SHP77 treated with DMSO at 0.1 percent for 48 hours (cell line): ENCODE measurements at regions not wholly inside any gene's neighbourhood (a gene's known extent, or its start where the extent isn't known, plus 50 kb on each side); places are given as distances from the start of the nearest gene placed in this dataset.

Experiments
- DNase-seq: peaks from one replicate; lab custom pipeline; 2025; lab: John Stamatoyannopoulos, UW

DNA sequence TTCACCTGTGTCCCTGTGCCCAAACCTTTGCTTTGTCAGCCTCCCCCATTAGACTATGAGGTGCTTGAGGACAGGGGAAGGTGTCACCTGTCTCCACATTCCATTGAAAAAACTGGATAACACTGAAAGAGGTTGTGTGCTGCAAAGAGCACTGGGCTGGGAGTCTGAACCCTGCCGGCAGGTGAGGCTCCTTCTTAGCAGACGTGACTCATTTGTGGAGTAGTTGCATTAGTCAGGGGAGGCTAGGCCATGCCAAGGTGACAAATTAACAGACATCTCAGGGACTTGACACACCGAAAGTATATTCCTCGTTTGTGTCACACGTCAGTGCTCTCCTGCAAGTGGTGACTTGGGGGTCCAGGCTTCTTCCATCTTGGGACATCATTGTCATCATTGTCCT is 95.9 kb upstream of the STX18 start:
- no peak for DNase-seq

DNA sequence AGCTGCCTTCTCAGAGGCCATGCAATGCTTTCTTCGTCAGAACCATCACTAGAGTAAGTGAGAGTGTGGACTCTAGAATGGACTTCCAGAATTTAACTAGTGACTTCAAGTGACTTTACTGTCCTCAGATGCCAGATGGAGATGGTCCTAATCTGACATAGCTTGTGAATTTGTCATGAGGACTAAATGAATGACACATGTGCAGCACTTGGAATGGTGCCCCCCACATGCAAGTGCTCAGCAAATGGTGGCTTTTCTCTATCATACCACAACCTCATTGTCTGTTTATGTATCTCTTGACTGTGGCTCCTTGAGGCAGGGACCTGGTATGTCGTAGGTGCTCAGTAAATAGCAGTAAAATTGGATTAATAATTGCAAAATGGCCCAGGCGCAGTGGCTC is 91.6 kb upstream of the STX18 start:
- DNase-seq: no peak

DNA sequence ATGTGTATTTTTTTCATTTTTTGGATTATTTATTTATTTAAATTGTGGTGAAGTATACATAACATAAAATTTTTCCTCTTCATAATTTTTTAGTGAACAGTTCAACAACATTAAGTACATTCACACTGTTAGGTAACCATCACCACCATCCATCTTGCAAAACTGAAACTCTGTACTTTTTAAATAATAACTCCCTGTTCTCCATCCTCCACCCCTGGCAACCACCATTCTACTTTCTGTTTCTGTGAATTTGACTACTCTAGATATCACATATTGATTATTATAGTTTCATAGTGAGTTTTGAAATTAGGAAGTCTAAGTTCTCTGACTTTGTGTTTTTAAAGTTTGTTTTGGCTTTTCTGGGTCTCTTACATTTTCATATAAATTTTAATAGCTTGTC is 89.3 kb upstream of the STX18 start:
- no peak for DNase-seq

DNA sequence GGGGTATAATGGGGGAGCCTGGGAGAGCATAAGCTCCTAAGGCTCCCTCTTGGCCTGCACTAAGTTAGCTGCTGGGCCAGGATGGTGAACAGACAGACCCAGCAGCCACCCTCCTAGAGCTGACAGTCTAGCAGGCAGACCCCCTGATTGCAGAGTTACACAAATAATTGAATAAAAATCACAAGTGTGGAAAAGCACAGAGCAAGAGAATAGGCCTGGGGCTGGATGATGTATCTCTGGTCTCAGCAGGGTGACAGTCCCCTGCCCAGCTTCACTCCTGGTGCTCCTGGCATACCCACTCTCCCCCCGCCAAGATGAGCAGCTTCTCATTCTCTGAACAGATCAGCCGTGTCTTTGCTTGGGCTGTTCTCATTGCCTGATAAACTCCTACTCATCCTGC is 86.1 kb upstream of the STX18 start:
- no peak for DNase-seq

DNA sequence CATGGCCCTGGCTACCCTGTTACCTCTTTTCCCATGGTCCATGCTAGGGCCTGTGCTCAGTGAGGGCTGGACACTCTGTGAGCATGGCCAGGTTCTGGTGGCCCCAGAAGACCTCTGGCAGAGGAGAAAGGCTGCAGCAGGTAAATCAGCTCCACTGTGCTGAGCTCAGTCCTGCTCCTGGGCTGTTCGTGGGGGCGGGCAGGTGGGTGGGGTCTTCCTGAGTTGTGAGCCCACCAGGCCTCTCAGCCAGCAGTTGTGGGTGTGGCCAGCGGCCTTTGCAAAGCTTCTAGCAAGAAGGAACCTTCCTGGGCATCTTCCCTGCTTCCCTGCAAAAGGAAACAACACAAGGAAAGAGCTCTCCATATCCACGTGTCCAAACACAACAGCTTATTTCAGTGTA is 85.3 kb upstream of the STX18 start:
- no peak for DNase-seq

DNA sequence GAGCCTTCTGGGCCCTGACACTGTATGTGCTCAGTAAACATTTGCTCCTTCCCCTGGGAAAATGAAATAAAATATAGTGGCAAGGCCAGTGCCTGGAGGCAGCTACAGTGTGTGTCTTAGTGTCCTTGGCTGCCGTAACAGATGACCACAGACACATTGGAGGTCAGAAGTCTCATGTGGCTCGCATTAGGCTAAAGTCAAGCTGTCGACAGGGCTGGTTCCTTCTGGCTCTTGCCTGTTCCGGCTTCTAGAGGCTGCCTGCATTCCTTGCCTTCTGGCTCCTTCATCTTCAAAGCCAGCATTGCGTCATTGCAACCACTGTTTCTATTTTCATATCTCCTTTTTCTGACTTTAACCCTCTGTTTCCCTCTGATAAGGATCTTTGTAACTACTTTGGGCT is 83.6 kb upstream of the STX18 start:
- no peak for DNase-seq

DNA sequence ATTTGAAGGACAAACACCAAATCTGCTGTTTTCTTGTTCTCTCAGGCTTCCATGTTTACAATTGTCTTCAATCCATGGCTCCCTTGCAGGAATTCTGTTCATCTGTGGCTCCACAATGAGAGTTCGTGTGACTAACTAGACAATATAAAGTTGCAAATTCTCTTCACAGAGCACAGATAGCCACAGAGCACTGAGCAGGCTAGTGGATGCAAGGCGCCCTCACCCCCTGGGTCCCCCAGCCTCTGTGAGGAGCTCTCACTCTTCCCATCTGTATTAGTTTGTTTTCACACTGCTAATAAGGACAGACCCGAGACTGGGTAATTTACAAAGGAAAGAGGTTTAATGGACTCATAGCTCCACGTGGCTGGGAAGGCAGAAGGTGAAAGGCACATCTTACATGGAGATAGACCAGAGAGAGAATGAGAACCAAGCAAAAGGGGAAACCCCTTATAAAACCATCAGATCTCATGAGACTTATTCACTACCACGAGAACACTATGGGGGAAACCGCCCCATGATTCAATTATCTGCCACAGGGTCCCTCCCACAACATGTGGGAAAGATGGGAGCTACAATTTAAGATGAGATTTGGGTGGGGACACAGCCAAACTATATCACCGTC is 82.5 kb upstream of the STX18 start:
- DNase-seq: no peak

DNA sequence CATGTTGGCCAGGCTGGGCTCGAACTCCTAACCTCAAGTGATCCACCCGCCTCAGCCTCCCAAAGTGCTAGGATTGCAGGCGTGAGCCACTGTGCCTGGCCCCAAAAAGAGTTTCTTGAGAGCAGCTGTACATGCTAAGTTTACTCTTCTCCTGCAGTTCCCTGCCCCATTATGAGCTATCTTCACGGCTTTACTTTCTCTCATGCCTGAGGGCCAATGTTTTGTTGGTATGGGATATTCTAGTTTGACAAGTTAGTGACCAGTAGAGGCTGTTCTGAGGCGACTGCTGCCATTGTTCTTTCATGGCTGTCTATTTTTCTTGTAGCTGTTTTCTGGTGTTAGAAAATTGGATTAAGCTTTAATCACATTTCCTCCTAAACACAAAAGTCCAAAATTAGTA is 78.0 kb upstream of the STX18 start:
- DNase-seq: no peak

DNA sequence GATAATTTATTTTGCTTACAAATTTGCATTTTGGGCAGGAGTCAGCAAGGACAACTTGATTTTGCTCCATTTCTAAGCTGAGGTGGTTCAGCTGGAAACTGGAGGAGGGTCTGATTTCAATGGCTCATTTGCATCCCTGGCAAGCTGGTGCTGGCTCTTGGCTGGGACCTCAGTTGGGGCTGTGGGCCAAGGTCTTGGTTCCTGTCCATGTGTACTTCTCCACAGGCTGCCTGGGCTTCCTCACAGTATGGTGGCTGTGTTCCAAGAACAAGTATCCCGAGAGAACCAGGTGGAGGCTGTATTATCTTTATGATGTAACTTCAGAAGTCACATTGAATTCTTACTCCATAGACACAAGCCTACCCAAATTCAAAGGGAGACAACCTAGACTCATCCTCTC is 77.0 kb upstream of the STX18 start:
- DNase-seq: no peak

DNA sequence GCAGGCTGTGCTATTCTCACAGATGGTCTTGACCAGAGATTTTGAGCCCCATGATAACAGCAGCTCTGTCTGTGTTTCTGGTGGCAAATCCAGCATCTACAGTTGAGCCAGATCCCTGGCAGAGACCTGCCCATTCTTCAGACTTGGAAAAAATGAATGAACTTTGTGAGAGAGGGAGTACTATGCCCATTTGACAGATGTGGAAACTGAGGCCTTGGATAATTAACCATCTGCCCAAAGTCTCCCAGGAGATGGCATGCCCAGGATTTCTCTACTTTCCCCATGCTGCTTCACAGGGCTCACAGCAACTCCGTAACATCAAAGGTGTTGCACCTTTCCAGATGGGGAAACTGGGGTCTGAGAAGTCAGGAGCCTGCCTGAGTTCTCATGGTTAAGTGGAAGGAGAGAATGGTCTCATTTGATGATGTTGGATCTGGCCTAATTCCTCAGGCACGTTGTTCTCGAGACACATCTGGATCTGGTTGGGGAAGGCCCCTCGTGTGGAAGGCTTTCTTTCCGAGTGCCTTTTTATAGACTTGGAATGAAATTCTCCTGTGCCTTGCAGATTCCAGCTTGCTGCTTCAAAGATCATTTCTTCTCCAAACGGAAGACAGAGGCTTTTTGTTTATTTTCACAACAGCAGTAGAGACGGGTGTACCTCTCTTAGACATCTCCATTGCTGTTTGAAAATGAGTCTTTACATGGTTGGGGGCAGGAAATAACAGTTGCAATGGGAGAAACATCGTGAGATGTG is 73.3 kb upstream of the STX18 start:
- DNase-seq: no peak

DNA sequence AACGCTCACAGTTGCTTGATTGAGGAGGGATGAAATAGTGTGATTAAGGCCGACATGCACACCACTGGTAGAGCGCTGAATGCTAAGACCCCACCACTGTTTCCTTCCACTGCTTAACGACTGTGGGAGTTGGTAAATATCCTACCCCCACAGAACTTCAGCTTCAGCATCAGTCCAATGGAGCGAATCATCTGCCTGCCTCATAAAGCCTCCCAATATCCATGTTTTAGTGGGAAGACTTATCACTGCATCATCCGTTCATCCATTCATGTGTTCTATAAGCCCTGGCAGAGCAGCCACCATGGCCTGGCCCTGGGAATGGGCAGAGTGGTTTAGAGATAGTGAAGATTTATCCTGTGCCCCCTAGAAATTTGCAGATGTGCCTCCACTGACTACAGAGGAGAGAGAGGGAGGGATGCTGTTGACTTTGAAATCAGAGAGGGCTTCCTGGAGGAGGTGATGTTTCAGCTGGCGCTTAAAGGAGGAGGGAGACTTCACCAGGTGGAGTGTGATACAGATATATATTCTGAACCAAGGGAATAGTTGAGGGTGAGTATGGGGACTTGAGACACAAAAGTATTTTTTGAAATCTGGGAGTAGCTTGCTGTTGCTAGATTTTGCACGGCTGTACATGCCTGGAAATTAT is 71.9 kb upstream of the STX18 start:
- no peak for DNase-seq

DNA sequence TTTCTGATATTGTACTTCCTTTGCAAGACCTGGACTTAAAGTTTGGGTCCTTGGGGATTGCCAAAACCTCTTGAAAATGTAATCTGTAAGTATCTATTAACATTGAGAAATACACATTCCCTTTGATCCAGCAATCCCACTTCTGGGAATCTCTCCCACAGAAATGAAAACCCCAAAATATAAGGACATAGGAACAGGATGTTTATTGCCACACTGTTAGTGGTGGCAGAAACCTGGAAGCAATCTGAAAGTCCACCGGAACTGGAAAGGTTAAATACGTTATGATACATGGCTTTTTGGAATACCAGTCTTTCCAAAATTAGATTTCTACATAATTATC is 71.2 kb upstream of the STX18 start:
- DNase-seq: no peak

DNA sequence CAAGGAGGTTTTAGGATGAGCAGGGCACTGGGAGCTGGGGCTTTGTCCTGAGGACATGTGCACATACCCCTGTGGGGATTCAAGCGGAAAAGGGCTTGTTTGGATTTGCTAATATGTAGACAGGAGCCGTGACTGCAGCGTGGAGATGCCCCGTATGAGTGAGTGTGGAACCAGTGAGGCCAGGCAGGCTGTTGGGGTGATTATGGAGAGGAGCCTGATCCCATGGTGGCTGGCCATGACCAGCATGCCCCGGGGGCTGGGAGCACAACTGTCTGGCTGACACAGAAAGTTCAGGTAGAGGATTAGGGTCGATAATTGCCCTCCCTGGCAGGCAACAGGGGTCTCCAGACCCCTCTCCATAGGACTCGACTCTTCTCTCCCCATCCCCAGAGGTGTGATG is 68.8 kb upstream of the STX18 start:
- DNase-seq: no peak

DNA sequence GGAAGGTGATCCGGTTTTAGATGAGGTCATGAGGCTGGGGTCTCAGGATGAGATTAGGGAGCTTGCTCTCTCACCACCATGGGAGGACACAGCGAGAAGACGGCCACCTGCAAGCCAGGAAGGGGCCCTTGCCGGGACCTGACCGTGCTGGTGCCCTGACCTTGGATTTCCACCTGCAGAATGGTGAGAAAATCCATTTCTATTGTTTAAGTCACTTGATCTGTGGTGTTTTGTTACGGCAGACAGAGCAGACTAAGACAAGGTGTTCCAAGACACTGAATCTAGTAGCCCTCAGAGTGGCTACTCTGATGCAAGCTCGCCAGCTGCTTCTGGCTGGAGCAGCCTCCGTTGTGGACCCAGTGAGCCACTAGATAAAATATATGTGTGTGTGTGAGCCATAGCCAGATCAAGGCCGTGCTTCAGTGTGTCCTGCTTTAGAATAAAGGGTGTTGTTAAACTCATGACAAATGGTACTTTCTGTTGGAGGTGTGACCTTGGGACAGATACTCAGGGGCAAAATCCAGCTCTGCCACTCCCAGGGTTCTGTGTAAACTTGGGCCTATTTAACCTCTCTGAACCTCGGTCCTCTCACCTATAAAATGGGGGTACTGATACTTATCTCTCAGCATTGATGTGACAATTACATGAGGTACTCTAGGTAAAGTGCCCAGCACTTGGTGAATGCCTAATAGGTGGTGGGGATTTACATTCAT is 67.9 kb upstream of the STX18 start:
- no peak for DNase-seq

DNA sequence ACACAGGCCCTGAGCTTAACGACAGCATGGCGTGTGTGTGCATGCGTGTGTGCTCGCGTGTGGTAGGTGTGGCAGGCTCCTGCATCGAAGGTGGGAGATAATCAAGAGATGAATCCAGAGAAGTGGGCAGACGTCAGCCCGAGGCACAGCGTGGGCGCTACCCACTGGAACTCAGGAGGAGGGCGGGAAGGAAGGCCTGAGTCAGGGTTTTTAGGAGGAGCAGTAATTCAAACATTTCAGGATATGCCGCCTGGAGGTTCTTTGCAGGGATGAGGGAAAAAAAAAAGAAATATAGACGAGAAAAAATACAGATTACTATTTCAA is 66.3 kb upstream of the STX18 start:
- DNase-seq: no peak

DNA sequence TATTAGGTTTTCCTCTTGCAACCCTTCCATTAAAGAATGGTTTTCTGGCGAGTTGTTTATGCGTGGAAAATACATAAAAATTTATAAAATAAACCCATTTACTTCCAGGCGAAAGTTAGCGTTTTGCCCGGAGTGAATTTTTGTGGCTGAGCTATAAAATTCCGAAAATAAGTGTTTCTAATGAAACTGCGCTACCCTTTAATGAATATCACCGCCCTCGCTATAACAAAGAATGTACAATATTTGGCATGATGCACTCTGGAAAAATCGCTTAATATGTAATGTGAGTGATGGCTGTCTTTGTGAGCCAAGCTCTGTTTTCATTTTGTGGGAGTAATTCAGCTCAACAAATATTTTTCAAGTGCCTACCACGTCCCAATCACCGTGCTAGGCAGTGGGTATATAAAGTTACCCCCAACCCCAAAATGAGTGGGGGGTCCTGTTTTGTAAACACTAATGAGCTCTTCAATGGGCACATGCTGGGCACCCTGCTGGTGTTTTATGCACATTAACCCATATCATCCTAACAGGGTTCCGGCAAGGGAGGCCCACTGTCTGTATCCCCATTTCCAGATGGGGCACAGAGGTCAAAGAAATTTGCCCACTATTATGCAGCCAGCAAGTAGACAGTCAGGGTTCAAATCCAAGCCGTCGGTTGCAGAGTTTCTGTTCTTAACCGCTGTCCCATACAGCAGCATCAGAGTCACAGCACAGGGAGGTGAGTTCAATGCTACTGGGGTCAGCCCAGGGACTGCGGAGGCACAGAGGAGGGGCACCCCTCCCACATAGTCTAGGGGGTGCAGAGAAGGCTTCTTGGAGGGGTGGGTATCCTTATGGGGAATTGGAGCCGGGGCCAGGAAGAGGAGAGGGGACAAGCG is 65.7 kb upstream of the STX18 start:
- no peak for DNase-seq

DNA sequence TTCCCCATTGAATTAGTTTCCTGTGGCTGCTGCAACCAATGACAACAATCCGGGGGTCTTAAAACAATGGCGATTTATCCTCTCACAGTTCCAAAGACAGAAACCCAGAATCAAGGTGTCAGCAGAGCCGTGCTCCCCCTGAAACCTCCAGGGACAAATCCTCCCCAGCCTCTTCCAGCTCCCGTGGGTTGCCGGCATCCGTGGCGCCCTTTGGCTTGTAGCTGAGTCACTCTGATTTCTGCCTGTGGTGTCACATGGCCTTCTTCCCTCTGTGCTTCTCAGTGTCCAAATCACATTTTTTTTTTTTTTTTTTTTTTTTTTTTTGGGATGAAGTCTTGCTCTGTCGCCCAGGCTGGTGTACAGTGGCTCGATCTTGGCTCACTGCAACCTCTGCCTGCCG is 64.5 kb upstream of the STX18 start:
- no peak for DNase-seq

DNA sequence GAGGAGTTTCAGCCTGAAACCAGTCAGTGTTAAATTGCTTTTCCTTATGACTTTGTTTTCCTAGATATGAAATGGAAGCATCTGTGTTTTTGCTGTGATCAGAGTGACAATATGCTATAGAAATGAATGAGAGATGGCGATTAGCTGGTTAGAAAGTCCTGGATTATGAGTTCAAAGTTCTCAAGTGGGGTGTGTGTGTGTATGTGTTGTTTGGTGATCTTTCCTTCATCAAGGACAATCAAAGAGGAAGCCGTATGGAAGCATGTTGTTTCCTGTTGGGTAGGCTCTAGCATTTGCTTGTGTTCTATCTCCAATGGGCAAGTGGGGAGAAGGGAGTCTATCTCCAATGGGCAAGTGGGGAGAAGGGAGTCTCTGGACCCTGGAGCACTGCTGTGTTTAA is 64.0 kb upstream of the STX18 start:
- DNase-seq: no peak

DNA sequence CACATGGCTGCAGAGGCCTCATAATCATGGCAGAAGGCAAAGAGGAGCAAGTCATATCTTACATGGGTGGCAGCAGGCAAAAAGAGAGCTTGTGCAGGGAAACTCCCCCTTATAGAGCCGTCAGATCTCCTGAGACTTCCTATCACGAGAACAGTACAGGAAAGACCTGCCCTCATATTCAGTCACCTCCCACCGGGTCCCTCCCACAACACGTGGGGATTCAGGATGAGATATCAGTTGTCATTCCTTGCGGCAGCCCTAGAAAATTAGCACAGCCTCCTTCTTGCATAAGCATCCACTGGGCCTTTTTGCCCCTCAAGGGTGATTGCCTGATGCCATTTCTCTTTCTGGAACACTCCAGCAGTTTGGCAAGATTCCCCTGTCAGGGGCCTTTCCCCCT is 61.7 kb upstream of the STX18 start:
- DNase-seq: no peak

DNA sequence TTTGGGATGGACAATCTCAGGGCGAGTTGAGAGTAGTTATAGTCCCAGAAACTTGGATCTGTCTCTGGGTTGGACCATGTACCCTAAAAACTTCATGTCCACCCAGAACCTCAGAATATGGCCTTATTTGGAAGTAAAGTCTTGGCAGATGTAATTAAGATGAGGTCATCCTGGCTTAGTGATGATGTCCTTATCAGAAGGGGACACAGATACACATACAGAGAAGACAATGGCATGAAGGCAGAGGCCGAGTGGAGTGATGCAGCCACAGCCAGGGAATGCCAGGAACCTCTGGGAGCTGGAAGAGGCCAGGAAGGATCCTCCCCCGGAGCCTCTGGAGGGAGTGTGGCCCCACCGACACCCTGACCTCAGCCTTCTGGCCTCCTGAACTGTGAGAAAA is 61.2 kb upstream of the STX18 start:
- DNase-seq: no peak

DNA sequence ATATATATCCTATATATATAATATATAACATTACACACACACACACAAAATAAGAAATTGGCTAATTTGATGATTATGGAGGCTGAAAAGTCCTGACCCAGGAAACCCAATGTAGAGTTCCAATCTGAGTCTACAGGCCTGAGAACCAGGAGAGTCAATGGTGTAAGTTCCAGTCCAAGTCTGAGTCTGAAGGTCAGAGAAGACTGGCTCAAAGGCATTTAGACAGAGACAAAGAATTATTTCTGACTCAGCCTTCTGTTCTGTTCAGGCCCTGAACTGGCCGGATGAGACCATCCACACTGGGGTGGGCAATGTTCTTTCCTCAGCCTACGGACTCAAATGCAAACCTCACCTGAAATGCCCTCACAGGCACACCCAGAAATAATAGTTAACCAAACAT is 60.6 kb upstream of the STX18 start:
- no peak for DNase-seq

DNA sequence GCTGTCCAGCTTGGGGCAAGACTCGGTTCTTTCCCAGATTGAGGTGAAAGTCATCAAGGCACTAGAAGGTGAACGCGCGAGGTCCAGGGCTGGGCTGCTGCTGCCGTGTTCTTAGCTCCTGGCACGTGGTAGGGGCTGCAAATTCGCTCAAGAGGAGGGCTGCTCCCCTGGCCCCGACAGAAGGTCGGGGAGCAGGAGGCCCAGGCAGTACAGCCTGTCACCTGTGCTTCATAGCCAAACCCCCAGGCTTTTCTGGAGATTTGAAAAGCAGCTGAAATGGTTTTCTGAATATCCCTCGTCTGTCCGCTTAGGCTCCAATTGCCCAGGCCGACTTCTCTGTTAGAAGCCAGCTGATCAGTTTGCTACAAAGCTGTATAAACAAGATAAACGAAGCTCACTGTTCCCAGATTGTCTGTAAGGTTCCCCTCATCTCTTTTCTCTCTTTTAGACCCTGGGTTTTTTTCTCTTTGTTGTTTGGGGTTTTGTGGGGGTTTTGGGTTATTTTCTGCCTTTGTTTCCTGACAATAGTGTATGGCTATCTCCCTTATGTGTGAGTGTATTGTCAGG is 60.0 kb upstream of the STX18 start:
- no peak for DNase-seq
